Stimulated activated naive B cell treated with anti-CD40 and anti-IgM and Interleukin-4, amounts not matched to agents 10 μg/mL and 1 μg/mL and 100 μg/mL, for 72 hours (primary cell): ENCODE measurements at regions not wholly inside any gene's neighbourhood (a gene's known extent, or its start where the extent isn't known, plus 50 kb on each side); places are given as distances from the start of the nearest gene placed in this dataset.
"Not testable (repeated sequence)": the region's sequence is repeated elsewhere in the genome, so short reads cannot be mapped to it uniquely, and the experiment has no call there.

ENCODE experiments used
- ATAC-seq, 2 donors: fragments of 150-1000 bp; cut with Tn5 transposase; replicated peaks; 2 replicates each; pipeline ENCODE4 v1.10.0; 2021; ENCODE audit warnings: moderate library complexity in 1 of 2
- DNase-seq: peaks from one replicate; pipeline ENCODE4 v3.0.0; 2021
- H3K27ac Mint-ChIP-seq: one replicate; pipeline ENCODE4 v1.8.0; 2022; ENCODE audit warnings: mild to moderate bottlenecking, mixed read lengths
- H3K27me3 Mint-ChIP-seq, 2 donors: one replicate each; pipeline ENCODE4 v1.8.0; 2022; ENCODE audit warnings: mixed read lengths in 2 of 2
- H3K36me3 Mint-ChIP-seq, 2 donors: one replicate each; pipeline ENCODE4 v1.8.0; 2022; ENCODE audit warnings: mixed read lengths in 2 of 2, mild to moderate bottlenecking in 1 of 2
- H3K4me1 Mint-ChIP-seq, 2 donors: one replicate each; pipeline ENCODE4 v1.8.0; 2022; ENCODE audit warnings: mixed read lengths in 2 of 2, mild to moderate bottlenecking in 1 of 2
- H3K4me3 Mint-ChIP-seq, 2 donors: one replicate each; pipeline ENCODE4 v1.8.0; 2022; ENCODE audit warnings: mild to moderate bottlenecking in 2 of 2, mixed read lengths in 2 of 2, moderate library complexity in 1 of 2
- H3K9me3 Mint-ChIP-seq, 2 donors: one replicate each; pipeline ENCODE4 v1.8.0; 2022; ENCODE audit warnings: mixed read lengths in 2 of 2, mild to moderate bottlenecking in 1 of 2

DNA sequence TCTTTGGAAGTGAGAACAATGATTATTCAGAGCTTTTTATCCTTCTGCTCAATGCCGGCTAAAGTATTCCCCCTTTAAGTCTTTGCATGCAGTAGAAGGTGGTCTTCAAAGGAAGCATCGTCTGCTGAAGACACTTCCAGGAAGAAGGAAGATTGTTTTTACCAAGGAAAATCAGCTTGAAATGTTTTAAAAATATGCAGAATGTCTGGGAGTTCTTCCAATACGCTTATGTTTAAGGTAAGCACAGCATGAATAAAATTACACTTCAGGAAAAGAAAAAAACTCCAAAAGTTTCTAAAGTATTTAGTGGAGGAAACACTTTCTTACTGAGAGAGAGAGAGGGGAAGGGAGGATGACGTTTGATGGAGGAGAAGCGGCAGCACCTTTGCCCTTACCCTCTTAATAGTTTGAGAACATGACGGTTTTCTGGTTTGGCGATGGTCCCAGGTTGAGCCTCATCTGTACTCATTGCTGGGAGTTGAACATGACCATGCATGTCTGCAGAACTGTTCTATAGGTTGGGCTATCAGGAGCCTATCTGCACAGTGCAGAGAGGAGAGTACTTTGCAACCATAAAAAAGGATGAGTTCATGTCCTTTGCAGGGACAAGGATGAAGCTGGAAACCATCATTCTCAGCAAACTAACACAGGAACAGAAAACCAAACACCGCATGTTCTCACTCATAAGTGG lies 338.1 kb downstream of the ACTR3B start:
- Mint-ChIP-seq H3K27me3 (peaks cover 0 to 6% of the 10 kb centered on the region in 2 donors), H3K27ac (no peak overlapping the region), H3K4me3 (no peak overlapping the region), H3K9me3 (peaks cover 12 to 14% of the 10 kb centered on the region in 2 donors), H3K4me1 (no peaks in the 10 kb centered on the region), H3K36me3 (no peaks in the 10 kb centered on the region)
- DNase-seq (no peak), ATAC-seq (no peak)

DNA sequence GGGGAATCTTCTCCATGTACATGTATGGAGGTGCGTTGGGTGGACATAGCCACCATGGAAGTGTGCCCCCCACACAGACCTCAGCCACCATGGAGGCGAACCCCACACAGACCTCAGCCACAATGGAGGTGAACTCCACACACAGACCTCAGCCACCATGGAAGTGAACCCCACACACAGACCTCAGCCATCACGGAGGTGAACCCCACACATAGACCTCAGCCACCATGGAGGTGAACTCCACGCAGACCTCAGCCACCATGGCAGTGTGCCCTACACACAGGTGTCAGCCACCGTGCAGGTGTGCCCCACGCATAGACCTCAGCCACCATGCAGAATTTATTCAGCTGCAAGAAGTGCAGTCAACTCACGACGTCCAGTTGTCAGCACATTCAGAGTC lies 339.7 kb downstream of the ACTR3B start:
- no peak for ATAC-seq
- Mint-ChIP-seq H3K4me1 (no peaks in the 10 kb centered on the region), H3K4me3 (no peak overlapping the region), H3K27ac (no peak overlapping the region), H3K36me3 (no peaks in the 10 kb centered on the region), H3K9me3 (peaks cover 12 to 14% of the 10 kb centered on the region in 2 donors), H3K27me3 (peaks cover 0 to 6% of the 10 kb centered on the region in 2 donors)
- no peak for DNase-seq

DNA sequence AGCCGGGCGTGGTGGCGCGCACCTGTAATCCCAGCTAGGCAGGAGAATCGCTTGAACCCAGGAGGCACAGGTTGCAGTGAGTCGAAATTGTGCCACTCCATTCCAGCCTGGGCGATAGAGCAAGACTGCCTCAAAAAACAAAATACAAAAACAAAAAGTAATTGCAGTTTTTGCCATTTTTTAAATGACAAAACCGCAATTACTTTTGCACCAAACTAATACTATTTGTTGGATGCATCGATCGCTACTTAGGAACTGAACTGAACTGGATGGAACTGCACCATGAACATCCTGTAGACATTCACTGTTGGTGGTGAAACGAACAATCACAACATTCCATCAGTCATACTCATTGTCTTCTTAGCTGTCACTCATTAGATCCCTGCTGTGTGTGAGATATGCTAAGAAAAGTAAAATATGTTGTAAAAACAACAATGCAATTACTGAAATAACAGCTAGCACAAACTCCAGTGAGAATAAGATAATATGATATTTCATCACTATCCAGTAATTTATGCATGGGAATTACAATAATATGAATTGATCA lies 341.2 kb downstream of the ACTR3B start:
- ATAC-seq (no peak), DNase-seq (no peak)
- H3K4me1 Mint-ChIP-seq: no peaks in the 10 kb centered on the region
- H3K4me3 Mint-ChIP-seq: no peak overlapping the region
- no peaks in the 10 kb centered on the region for H3K36me3 Mint-ChIP-seq
- H3K9me3 Mint-ChIP-seq: peaks cover 3 to 8% of the 10 kb centered on the region in 2 donors
- peaks cover 0 to 6% of the 10 kb centered on the region in 2 donors for H3K27me3 Mint-ChIP-seq
- no peak overlapping the region for H3K27ac Mint-ChIP-seq

DNA sequence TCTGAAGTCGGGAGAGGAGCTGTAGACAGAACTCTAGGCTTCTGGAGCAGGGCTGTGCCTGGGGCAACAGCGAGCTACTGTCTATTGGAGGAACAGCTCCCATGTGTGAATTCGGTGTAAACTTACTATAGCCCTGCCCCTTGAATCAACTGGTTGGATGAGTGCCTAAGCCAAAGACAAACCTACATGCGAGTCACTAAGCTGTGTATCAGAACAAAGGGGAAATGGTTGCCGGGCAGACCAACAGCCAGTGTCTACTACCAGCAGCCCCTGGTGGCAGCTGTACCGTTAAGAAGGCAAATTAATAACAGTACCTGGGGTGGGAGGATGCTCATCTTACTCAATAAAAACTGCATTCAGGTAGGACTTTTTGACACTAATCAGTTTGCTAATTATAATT lies 343.6 kb downstream of the ACTR3B start:
- ATAC-seq: no peak
- H3K27ac Mint-ChIP-seq: no peak overlapping the region
- no peak for DNase-seq
- peaks cover 0 to 6% of the 10 kb centered on the region in 2 donors for H3K27me3 Mint-ChIP-seq
- H3K9me3 Mint-ChIP-seq: peaks cover 3 to 8% of the 10 kb centered on the region in 2 donors
- H3K4me3 Mint-ChIP-seq: no peak overlapping the region
- H3K36me3 Mint-ChIP-seq: no peaks in the 10 kb centered on the region
- no peaks in the 10 kb centered on the region for H3K4me1 Mint-ChIP-seq

DNA sequence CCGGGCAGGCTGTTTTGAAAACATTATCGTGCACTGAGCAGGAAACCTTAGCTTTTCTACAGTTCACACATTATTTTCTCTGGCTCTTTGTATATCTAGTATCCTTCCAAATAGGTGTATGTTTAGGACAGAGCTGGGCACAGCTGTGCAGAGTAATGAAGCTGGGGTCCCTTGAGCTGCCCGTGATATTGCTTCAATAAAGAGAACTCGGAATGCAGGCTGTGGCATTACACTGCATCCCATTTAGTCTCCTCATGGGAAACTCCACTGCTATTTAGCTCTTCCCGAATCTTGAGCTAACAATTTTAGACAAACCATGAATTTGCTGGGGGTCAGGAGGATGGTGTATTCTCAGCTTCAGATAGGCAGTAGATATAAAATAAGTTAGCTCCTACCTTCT lies 348.3 kb downstream of the ACTR3B start:
- H3K4me1 Mint-ChIP-seq: no peaks in the 10 kb centered on the region
- no peak overlapping the region for H3K27ac Mint-ChIP-seq
- H3K9me3 Mint-ChIP-seq: peaks cover 0 to 4% of the 10 kb centered on the region in 2 donors
- DNase-seq (no peak), ATAC-seq (no peak)
- H3K36me3 Mint-ChIP-seq: no peaks in the 10 kb centered on the region
- H3K4me3 Mint-ChIP-seq: no peak overlapping the region
- H3K27me3 Mint-ChIP-seq: no peaks in the 10 kb centered on the region

DNA sequence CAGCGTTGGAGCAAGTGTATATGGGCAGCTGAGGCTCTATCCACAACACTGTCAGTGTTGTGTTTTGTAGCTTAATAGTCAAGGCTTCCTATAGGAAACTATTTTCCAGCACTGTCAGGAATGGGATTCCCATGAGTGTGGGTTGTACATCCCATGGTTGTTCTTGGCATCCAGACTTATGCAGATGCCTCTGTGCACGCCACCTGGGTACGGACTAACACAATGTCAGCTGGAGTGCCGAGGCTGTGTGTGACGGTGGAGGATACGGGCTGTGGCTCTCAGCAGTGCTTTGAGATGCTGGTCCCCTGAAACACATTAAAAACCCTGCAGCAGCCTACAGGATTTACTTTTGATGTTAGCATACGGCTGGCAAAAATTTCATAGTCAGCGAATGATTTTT lies 350.0 kb downstream of the ACTR3B start:
- no peaks in the 10 kb centered on the region for H3K27me3 Mint-ChIP-seq
- H3K9me3 Mint-ChIP-seq: peaks cover 6% of the 10 kb centered on the region in 2 donors
- no peak for ATAC-seq

DNA sequence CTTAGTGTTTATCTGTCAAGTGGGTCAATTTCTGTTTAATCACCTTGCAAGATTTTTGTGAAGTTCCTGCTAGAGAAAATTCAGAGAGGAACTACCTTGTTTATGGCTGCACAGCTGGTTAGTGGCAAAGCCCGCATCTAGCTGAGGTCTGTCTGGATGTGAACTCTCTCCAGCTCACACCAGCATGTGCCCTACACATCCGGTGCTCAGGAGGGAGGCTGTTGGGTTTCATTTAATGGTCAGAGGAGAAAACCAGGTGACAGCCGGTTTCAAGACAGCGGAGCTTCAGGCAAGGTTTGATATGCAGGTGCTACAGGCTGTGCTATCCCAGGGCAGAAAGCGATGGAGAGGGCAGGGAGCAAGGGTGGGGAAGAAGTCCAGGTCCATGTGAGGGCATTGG lies 351.1 kb downstream of the ACTR3B start:
- H3K27me3 Mint-ChIP-seq: no peaks in the 10 kb centered on the region
- ATAC-seq (no peak), DNase-seq (no peak)
- H3K27ac Mint-ChIP-seq: no peak overlapping the region
- H3K4me1 Mint-ChIP-seq: no peaks in the 10 kb centered on the region
- no peaks in the 10 kb centered on the region for H3K36me3 Mint-ChIP-seq
- no peak overlapping the region for H3K4me3 Mint-ChIP-seq
- H3K9me3 Mint-ChIP-seq: peaks cover 6% of the 10 kb centered on the region in 2 donors

More for the DNA sequence above, 350.0 kb downstream of the ACTR3B start:
- Mint-ChIP-seq H3K4me1 (no peaks in the 10 kb centered on the region), H3K4me3 (no peak overlapping the region), H3K27ac (no peak overlapping the region), H3K36me3 (no peaks in the 10 kb centered on the region)
- no peak for DNase-seq

DNA sequence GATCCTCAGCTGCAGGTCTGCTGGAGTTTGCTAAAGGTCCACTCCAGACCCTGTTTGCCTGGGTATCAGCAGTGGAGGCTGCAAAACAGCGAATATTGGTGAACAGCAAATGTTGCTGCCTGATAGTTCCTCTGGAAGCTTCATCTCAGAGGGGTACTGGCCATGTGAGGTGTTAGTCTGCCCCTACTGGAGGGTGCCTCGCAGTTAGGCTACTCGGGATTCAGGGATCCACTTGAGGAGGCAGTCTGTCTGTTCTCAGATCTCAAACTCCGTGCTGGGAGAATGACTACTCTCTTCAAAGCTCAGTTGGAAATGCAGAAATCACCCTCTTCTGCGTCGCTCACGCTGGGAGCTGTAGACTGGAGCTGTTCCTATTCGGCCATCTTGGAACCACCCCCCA lies 362.7 kb downstream of the ACTR3B start:
- not testable (repeated sequence) for DNase-seq, ATAC-seq, H3K27ac Mint-ChIP-seq, H3K9me3 Mint-ChIP-seq, H3K36me3 Mint-ChIP-seq, H3K4me3 Mint-ChIP-seq, H3K27me3 Mint-ChIP-seq, H3K4me1 Mint-ChIP-seq

DNA sequence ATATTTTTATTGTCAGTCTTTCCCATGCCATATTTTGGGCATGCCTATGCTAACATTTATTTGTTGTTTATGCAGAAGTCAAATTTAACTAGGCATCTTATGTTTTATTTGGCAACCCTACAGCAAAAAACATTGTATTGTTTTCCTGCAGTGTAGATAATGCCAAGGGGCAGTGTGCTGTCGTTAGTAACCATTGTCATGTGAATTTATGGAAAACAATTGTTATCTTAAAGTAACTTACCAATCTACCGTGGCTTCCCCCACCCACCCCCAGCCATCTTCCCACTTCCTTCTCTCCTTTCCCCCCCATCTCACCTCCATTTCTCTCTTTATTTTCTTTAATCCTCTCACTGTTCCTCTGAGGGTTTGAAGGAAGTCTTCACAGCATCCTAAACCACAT lies 370.5 kb downstream of the ACTR3B start:
- no peak for ATAC-seq
- no peak overlapping the region for H3K4me3 Mint-ChIP-seq
- no peak overlapping the region for H3K27ac Mint-ChIP-seq
- DNase-seq: no peak
- no peaks in the 10 kb centered on the region for H3K27me3 Mint-ChIP-seq
- H3K9me3 Mint-ChIP-seq: peaks cover 0 to 9% of the 10 kb centered on the region in 2 donors
- H3K36me3 Mint-ChIP-seq: no peaks in the 10 kb centered on the region
- H3K4me1 Mint-ChIP-seq: no peaks in the 10 kb centered on the region

DNA sequence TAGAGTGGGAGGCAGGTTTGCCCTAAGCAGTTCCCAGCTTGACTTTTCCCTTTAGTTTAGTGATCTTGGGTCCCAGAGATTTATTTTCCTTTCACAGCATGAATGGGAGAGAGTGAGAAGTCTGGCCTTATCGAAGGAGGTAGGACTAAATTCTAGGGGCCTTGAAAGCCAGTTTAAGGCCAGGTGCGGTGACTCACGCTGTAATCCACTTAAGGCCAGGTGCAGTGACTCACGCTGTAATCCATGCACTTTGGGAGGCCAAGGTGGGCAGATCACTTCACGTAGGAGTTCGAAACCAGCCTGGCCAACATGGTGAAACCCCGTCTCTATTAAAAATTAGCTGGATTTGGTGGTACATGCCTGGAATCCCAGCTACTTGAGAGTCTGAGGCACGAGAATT lies 392.2 kb downstream of the ACTR3B start:
- H3K36me3 Mint-ChIP-seq: no peaks in the 10 kb centered on the region
- DNase-seq (no peak), ATAC-seq (no peak)
- no peak overlapping the region for H3K4me3 Mint-ChIP-seq
- no peak overlapping the region for H3K27ac Mint-ChIP-seq
- peaks cover 3 to 6% of the 10 kb centered on the region in 2 donors for H3K9me3 Mint-ChIP-seq
- peaks cover 0 to 5% of the 10 kb centered on the region in 2 donors for H3K27me3 Mint-ChIP-seq
- H3K4me1 Mint-ChIP-seq: no peaks in the 10 kb centered on the region

DNA sequence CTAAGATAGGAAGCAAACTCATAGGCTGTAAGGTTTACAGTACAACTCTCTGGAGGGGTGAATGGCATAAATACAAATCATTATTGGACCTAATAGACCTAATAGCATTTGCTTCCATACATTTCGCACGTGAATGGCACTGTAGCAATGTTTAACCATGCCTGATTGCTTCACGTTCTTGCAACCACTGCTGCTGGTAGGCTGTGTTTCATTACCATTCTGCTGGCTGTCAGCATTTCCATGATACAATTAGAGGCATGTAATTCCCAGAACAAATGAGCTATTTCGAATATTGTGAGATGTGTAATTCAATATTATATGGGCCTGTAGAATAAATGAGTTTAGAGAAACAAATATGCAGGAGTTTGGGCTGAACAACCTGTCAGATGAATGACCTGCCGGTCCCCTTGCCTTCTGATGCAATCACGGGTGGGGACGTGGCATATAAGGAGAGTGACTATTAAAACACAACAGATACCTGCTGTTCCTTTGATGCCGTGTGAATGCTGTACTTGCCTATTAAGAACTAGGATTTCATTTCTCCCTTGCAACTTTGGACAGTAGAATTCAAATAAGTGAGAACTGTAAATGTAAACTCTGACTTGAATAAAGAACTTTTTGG lies 393.4 kb downstream of the ACTR3B start:
- no peaks in the 10 kb centered on the region for H3K4me1 Mint-ChIP-seq
- no peaks in the 10 kb centered on the region for H3K36me3 Mint-ChIP-seq
- no peak overlapping the region for H3K4me3 Mint-ChIP-seq
- H3K27ac Mint-ChIP-seq: no peak overlapping the region
- ATAC-seq (no peak), DNase-seq (no peak)
- peaks cover 2 to 10% of the 10 kb centered on the region in 2 donors for H3K9me3 Mint-ChIP-seq
- H3K27me3 Mint-ChIP-seq: peaks cover 0 to 5% of the 10 kb centered on the region in 2 donors

DNA sequence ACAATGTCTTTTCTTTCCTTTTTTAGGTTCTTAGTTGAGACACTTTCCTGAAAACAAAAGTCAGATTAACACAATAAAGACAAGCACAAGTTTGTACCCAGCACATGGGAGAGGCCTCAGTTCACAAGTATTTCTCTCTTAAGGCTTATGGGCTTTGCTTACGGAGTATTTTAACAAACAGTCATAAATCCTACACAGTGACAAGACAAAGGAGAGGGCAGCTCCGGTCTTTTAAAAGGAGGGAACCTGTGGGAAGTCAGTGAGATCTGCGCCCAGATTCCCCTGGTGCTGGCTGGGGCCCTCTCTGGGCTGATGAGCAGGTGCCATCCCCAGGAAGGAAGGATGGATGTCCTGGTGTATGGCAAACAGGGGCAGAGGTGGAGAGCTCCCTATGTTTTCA lies 398.6 kb downstream of the ACTR3B start:
- peaks cover 6 to 9% of the 10 kb centered on the region in 2 donors for H3K9me3 Mint-ChIP-seq
- H3K4me3 Mint-ChIP-seq: no peak overlapping the region
- H3K4me1 Mint-ChIP-seq: no peaks in the 10 kb centered on the region
- no peak for ATAC-seq
- no peak overlapping the region for H3K27ac Mint-ChIP-seq
- no peaks in the 10 kb centered on the region for H3K36me3 Mint-ChIP-seq
- no peaks in the 10 kb centered on the region for H3K27me3 Mint-ChIP-seq
- DNase-seq: no peak

DNA sequence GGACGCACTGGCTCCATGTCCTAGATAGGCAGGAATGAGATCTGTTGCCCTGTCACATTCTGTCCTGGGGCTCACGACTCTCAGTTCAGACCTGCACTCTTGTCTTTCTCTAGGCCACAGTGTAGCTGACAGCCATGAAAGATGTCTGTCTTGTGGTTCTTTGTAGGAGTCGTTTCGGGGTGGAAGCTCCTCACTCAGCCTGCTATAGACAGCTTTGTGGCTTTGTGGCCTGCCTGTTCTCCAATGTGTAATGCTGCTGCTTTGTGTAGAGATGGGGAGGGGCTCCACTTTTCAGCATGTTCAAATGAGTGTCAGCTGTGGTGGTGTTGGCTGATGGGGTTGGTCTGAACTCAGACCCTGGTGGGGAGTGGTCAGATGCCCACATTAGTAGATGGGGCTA lies 410.7 kb downstream of the ACTR3B start:
- H3K27ac Mint-ChIP-seq: no peak overlapping the region
- H3K4me3 Mint-ChIP-seq: no peak overlapping the region
- peaks cover 4 to 10% of the 10 kb centered on the region in 2 donors for H3K9me3 Mint-ChIP-seq
- no peaks in the 10 kb centered on the region for H3K36me3 Mint-ChIP-seq
- ATAC-seq (no peak), DNase-seq (no peak)
- no peaks in the 10 kb centered on the region for H3K4me1 Mint-ChIP-seq
- H3K27me3 Mint-ChIP-seq: no peaks in the 10 kb centered on the region

DNA sequence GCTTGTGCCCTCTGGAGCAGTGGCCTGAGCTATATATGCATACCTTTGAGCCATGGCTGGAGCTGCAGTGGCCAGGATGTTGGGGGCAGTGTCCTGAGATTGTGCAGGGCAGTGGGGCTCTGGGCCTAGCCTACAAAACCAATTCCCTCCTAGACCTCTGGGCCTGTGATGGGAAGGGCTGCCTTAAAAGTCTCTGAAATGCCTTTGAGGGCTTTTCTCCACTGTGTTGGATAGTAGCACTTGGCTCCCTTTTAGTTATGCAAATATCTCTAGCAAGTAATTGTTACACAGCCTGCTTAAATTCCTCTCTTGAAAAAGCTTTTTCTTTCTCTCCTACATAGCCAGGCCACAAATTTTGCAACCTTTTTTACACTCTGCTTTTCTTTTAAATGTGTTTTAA lies 426.4 kb downstream of the ACTR3B start:
- DNase-seq: no peak
- peak in 1 of 2 donors; percentile 10 for ATAC-seq
- H3K27ac Mint-ChIP-seq: no peak overlapping the region
- no peaks in the 10 kb centered on the region for H3K4me1 Mint-ChIP-seq
- no peaks in the 10 kb centered on the region for H3K27me3 Mint-ChIP-seq
- H3K36me3 Mint-ChIP-seq: no peaks in the 10 kb centered on the region
- no peak overlapping the region for H3K4me3 Mint-ChIP-seq
- peaks cover 0 to 2% of the 10 kb centered on the region in 2 donors for H3K9me3 Mint-ChIP-seq

DNA sequence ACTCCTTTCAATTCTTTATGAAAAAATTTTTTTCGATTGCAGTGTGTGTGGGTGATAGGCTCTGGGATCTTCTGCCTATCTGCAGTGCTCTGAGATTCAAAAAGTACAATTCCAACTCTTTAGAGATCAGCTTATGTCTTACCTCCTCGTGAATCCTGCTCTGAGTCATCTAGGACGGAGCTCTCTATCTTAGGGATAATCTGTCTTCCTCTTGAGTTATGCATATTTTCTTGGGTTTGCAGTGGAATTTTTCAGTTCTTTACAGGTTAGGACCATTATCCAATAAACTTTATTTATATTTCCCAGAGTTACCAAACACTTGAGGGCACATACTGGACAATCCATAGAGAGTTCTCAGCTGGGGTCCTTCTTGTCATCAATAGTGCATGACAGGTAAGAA lies 428.6 kb downstream of the ACTR3B start:
- H3K27me3 Mint-ChIP-seq: no peaks in the 10 kb centered on the region
- H3K9me3 Mint-ChIP-seq: peaks cover 0 to 2% of the 10 kb centered on the region in 2 donors
- no peak for ATAC-seq
- no peaks in the 10 kb centered on the region for H3K4me1 Mint-ChIP-seq
- no peak for DNase-seq
- H3K27ac Mint-ChIP-seq: no peak overlapping the region
- no peaks in the 10 kb centered on the region for H3K36me3 Mint-ChIP-seq
- H3K4me3 Mint-ChIP-seq: no peak overlapping the region
